ENCODE measurements at regions not wholly inside any gene's neighbourhood (a gene's known extent, or its start where the extent isn't known, plus 50 kb on each side); places are given as distances from the start of the nearest gene placed in this dataset.

- H3K4me1 ChIP-seq (ENCODE audit: control insufficient read depth, extremely low read depth, insufficient read depth, low read length): no peaks in the 10 kb centered on the region
Observed at GRCh38 chr15:29590701-29591100, 231.6 kb downstream of the TJP1 start.

DNA sequence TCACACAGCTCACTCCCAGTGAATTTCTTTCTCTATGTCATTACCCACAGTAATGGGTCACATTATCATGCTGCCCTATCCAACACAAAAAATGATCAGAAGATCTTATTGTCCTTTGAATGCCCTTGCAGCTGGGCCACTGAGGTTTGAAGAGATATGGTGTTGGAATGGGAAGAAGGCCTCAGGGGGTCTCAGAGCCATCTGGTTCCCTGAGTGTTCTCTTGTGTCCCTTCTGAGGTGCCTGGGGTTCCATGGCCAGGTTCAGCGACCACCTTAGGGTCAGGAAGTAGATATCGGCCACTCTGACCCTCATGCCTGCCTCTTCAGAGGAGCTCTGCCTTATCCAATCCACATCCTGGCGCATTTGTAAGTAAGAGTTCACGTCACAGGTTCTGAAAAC, 232.3 kb downstream of the TJP1 start:
- no peak overlapping the region for H3K4me2 ChIP-seq (ENCODE audit: control insufficient read depth, extremely low read depth, insufficient read depth, low read depth, low read length)
- no peaks in the 10 kb centered on the region for H3K9me1 ChIP-seq (ENCODE audit: control insufficient read depth, extremely low read depth, insufficient read depth, low read length)
- H3K36me3 ChIP-seq (ENCODE audit: control insufficient read depth in 2 of 2, extremely low read depth in 1 of 2, insufficient read depth in 2 of 2, low read length in 2 of 2): no peaks in the 10 kb centered on the region
- H4K20me1 ChIP-seq (ENCODE audit: control insufficient read depth, extremely low read depth, insufficient read depth, low read length): no peaks in the 10 kb centered on the region
- no peaks in the 10 kb centered on the region for H3K79me2 ChIP-seq (ENCODE audit: control insufficient read depth, insufficient read depth, low read length)
- no peak overlapping the region for H3K4me3 ChIP-seq (ENCODE audit: control insufficient read depth in 2 of 3, extremely low read depth in 1 of 3, insufficient read depth in 2 of 3, low read depth in 1 of 3, low read length in 3 of 3)
- H2AFZ ChIP-seq (ENCODE audit: control insufficient read depth, low read length): no peak overlapping the region
- dilution Hi-C loops (cut with MboI; ENCODE audit: extremely low pct_ligation_motif_present, low sequenced_read_pairs): no loop called here
- no peak overlapping the region for H3K9ac ChIP-seq (ENCODE audit: control insufficient read depth, extremely low read depth, insufficient read depth, low read length)
- H3K4me1 ChIP-seq (ENCODE audit: control insufficient read depth, extremely low read depth, insufficient read depth, low read length): no peaks in the 10 kb centered on the region
- FAIRE-seq: no peak
- TF ChIP-seq CTCF (optimal IDR thresholded peaks at IDR 0.05 in 1 of 3, IDR thresholded peaks at IDR 0.05 in 1 of 3, conservative IDR thresholded peaks at IDR 0.05 in 1 of 3; ENCODE audit: extremely low read depth in 1 of 3, insufficient read depth in 2 of 3, low read length in 3 of 3): no peak
- TF ChIP-seq EZH2 (IDR thresholded peaks at IDR 0.05; ENCODE audit: low read length): no peak
- no peak overlapping the region for H3K27ac ChIP-seq (ENCODE audit: control insufficient read depth, insufficient read depth, low read length)
- H3K9me3 ChIP-seq (ENCODE audit: control insufficient read depth, low read depth, low read length): no peaks in the 10 kb centered on the region
- DNase-seq (ENCODE audit: low read depth, low spot score): no peak
- H3K27me3 ChIP-seq (ENCODE audit: control insufficient read depth, extremely low read depth, insufficient read depth, low read length): no peaks in the 10 kb centered on the region

More at GRCh38 chr15:29590701-29591100, 231.6 kb downstream of the TJP1 start:
- Histone ChIP-seq H3K27ac (ENCODE audit: control insufficient read depth, insufficient read depth, low read length) (no peak overlapping the region), H3K79me2 (ENCODE audit: control insufficient read depth, insufficient read depth, low read length) (no peaks in the 10 kb centered on the region), H3K9me1 (ENCODE audit: control insufficient read depth, extremely low read depth, insufficient read depth, low read length) (no peaks in the 10 kb centered on the region), H3K4me2 (ENCODE audit: control insufficient read depth, extremely low read depth, insufficient read depth, low read depth, low read length) (no peak overlapping the region), H3K27me3 (ENCODE audit: control insufficient read depth, extremely low read depth, insufficient read depth, low read length) (no peaks in the 10 kb centered on the region), H3K9ac (ENCODE audit: control insufficient read depth, extremely low read depth, insufficient read depth, low read length) (no peak overlapping the region), H2AFZ (ENCODE audit: control insufficient read depth, low read length) (no peak overlapping the region), H3K4me3 (ENCODE audit: control insufficient read depth in 2 of 3, extremely low read depth in 1 of 3, insufficient read depth in 2 of 3, low read depth in 1 of 3, low read length in 3 of 3) (no peak overlapping the region), H4K20me1 (ENCODE audit: control insufficient read depth, extremely low read depth, insufficient read depth, low read length) (no peaks in the 10 kb centered on the region), H3K9me3 (ENCODE audit: control insufficient read depth, low read depth, low read length) (no peaks in the 10 kb centered on the region), H3K36me3 (ENCODE audit: control insufficient read depth in 2 of 2, extremely low read depth in 1 of 2, insufficient read depth in 2 of 2, low read length in 2 of 2) (no peaks in the 10 kb centered on the region)
- DNase-seq (ENCODE audit: low read depth, low spot score): no peak
- FAIRE-seq: no peak
- dilution Hi-C loops (cut with MboI; ENCODE audit: extremely low pct_ligation_motif_present, low sequenced_read_pairs): no loop called here
- TF ChIP-seq CTCF (optimal IDR thresholded peaks at IDR 0.05 in 1 of 3, IDR thresholded peaks at IDR 0.05 in 1 of 3, conservative IDR thresholded peaks at IDR 0.05 in 1 of 3; ENCODE audit: extremely low read depth in 1 of 3, insufficient read depth in 2 of 3, low read length in 3 of 3) (no peak), EZH2 (IDR thresholded peaks at IDR 0.05; ENCODE audit: low read length) (no peak)
